Activated T-helper 17 cell treated with anti-CD3 and anti-CD28 coated beads, Interleukin-2, amount 50 U/mL, for 72 hours (primary cell): ENCODE measurements at regions not wholly inside any gene's neighbourhood (a gene's known extent, or its start where the extent isn't known, plus 50 kb on each side); places are given as distances from the start of the nearest gene placed in this dataset.
"Not testable (repeated sequence)": the region's sequence is repeated elsewhere in the genome, so short reads cannot be mapped to it uniquely, and the experiment has no call there.

ENCODE experiments used
- ATAC-seq: fragments of 150-1000 bp; cut with Tn5 transposase; replicated peaks from 2 replicates; pipeline ENCODE4 v1.10.0; 2021; ENCODE audit warnings: mild to moderate bottlenecking, moderate library complexity
- H3K27ac Mint-ChIP-seq: one replicate; pipeline ENCODE4 v1.8.0; 2022; ENCODE audit warnings: mixed read lengths
- H3K27me3 Mint-ChIP-seq: one replicate; pipeline ENCODE4 v1.8.0; 2022; ENCODE audit warnings: mixed read lengths
- H3K36me3 Mint-ChIP-seq: one replicate; pipeline ENCODE4 v1.8.0; 2022; ENCODE audit warnings: low read depth, mild to moderate bottlenecking, mixed read lengths
- H3K4me1 Mint-ChIP-seq: one replicate; pipeline ENCODE4 v1.8.0; 2022; ENCODE audit warnings: mixed read lengths
- H3K4me3 Mint-ChIP-seq: one replicate; pipeline ENCODE4 v1.8.0; 2022; ENCODE audit warnings: mild to moderate bottlenecking, mixed read lengths
- H3K9me3 Mint-ChIP-seq: one replicate; pipeline ENCODE4 v1.8.0; 2022; ENCODE audit warnings: mixed read lengths

GRCh38 chr10:62980687-62981086 lies 152.4 kb upstream of the NRBF2 start:
- peak; percentile 97 for ATAC-seq

DNA sequence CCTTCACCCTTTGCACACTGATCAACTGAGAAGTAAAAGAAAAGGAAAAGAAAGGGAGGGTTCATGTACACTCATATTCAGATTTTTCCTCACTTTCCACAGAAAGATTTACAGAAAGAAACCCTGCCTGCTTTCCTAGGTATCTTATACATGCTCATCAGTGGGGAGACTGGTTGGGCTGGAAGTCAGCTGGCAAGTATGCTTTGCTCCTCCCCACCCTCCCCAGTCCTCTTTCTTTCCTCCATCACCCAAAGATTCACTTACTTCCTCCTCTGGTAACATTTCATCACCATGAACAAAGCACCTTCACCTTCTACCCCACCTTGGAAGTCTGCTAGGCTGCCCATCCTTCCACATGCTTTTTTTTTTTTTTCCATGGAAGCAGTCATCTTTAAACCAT lies 153.2 kb upstream of the NRBF2 start:
- H3K4me3 Mint-ChIP-seq: no peak overlapping the region
- H3K4me1 Mint-ChIP-seq: peaks cover 7% of the 10 kb centered on the region

More at GRCh38 chr10:62980687-62981086, 152.4 kb upstream of the NRBF2 start:
- H3K36me3 Mint-ChIP-seq: no peaks in the 10 kb centered on the region
- H3K9me3 Mint-ChIP-seq: peaks cover 3% of the 10 kb centered on the region
- peak overlapping the region; percentile 47 for H3K27ac Mint-ChIP-seq
- peaks cover 7% of the 10 kb centered on the region for H3K4me1 Mint-ChIP-seq
- H3K27me3 Mint-ChIP-seq: peaks cover 5% of the 10 kb centered on the region
- peak overlapping the region; percentile 3 for H3K4me3 Mint-ChIP-seq

GRCh38 chr10:62978482-62978881 lies 154.6 kb upstream of the NRBF2 start:
- Mint-ChIP-seq H3K36me3 (no peaks in the 10 kb centered on the region), H3K4me3 (no peak overlapping the region), H3K9me3 (peaks cover 12% of the 10 kb centered on the region), H3K27ac (no peak overlapping the region), H3K4me1 (peaks cover 7% of the 10 kb centered on the region), H3K27me3 (peaks cover 12% of the 10 kb centered on the region)
- peak; percentile 59 for ATAC-seq

More for the DNA sequence above, 153.2 kb upstream of the NRBF2 start:
- no peaks in the 10 kb centered on the region for H3K36me3 Mint-ChIP-seq
- peaks cover 10% of the 10 kb centered on the region for H3K27me3 Mint-ChIP-seq
- H3K9me3 Mint-ChIP-seq: peaks cover 10% of the 10 kb centered on the region
- no peak for ATAC-seq
- H3K27ac Mint-ChIP-seq: no peak overlapping the region

- not testable (repeated sequence) for H3K27ac Mint-ChIP-seq, H3K36me3 Mint-ChIP-seq, H3K4me1 Mint-ChIP-seq, H3K4me3 Mint-ChIP-seq
- peak; percentile 50 for ATAC-seq
- Mint-ChIP-seq H3K9me3 (peaks cover 12% of the 10 kb centered on the region), H3K27me3 (peaks cover 16% of the 10 kb centered on the region)
These were observed 158.3 kb upstream of the NRBF2 start for GRCh38 chr10:62974795-62975194.

DNA sequence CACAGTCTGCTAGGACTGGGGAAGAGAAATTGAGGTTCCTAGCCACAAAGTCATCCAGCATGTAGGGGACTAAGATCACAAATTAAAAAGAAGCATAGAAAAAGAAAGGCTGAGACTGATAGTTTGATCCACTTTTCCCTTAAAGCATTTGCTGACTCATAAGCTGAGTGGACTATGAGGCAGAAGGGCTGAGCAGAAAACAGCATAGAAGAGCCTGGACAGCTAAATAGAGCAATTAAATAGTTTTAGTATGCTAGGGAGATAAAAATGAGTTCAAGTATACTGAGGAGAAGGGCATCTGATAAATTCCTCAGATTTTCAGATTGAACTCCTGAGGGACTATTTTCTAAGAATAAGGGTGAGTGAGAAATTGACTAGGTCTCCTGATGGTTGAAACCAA lies 155.9 kb upstream of the EGR2 start:
- no peak overlapping the region for H3K4me3 Mint-ChIP-seq
- no peak for ATAC-seq

DNA sequence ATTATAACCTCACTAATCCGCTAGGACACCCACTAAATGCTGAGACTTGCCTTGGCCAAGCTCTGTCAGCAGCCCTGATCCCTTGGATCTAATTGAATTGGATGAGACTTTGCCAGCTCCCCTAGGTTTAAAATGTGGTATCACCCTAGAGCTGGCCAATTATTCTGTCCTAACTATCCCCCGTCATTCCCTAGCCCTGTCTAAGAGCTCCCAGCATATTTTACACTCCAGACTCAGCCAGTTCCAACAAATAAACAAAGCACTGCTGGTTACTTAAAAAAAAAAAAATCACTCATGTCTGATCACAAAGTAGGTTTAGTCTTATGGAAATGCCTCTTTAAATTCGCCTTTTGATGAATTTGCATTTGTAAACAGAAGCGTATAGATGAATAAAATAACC lies 147.9 kb upstream of the EGR2 start:
- peaks cover 20% of the 10 kb centered on the region for H3K27me3 Mint-ChIP-seq

More for the DNA sequence above, 155.9 kb upstream of the EGR2 start:
- Mint-ChIP-seq H3K27me3 (peaks cover 23% of the 10 kb centered on the region), H3K4me1 (no peaks in the 10 kb centered on the region), H3K36me3 (no peaks in the 10 kb centered on the region), H3K9me3 (peaks cover 9% of the 10 kb centered on the region), H3K27ac (no peak overlapping the region)

DNA sequence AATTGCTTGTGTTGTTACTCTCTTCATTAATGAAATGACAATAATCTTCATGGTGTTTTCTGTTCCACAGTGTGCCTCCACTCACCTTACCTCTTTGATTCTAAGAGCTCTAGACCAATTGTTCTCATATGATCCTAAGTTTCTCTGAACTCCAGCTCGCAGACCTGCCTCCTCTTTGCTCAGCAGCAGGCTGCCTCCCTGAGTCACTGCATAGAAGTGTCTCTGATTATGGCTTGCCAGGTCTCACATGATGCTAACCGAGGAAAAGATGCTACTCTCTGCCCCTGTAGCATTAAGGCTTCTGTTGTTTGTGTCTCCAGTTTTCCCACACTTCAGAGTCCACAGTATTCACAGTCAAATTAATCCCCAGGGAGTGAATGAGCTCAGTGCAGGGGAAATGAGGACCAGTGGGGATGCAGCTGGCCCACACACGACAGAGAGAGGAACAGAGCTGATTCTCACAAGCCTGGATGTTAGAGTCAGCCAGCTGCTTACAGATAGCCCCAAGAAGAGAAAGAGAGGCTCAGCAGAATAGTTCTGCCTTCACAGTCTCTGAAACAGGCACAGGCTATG lies 145.9 kb upstream of the EGR2 start:
- H3K27ac Mint-ChIP-seq: no peak overlapping the region
- peaks cover 15% of the 10 kb centered on the region for H3K27me3 Mint-ChIP-seq
- H3K4me3 Mint-ChIP-seq: no peak overlapping the region
- no peak for ATAC-seq
- no peaks in the 10 kb centered on the region for H3K4me1 Mint-ChIP-seq
- no peaks in the 10 kb centered on the region for H3K9me3 Mint-ChIP-seq
- no peaks in the 10 kb centered on the region for H3K36me3 Mint-ChIP-seq

More for the DNA sequence above, 147.9 kb upstream of the EGR2 start:
- no peaks in the 10 kb centered on the region for H3K4me1 Mint-ChIP-seq
- no peak overlapping the region for H3K27ac Mint-ChIP-seq
- no peaks in the 10 kb centered on the region for H3K9me3 Mint-ChIP-seq
- no peak for ATAC-seq
- no peaks in the 10 kb centered on the region for H3K36me3 Mint-ChIP-seq
- no peak overlapping the region for H3K4me3 Mint-ChIP-seq

DNA sequence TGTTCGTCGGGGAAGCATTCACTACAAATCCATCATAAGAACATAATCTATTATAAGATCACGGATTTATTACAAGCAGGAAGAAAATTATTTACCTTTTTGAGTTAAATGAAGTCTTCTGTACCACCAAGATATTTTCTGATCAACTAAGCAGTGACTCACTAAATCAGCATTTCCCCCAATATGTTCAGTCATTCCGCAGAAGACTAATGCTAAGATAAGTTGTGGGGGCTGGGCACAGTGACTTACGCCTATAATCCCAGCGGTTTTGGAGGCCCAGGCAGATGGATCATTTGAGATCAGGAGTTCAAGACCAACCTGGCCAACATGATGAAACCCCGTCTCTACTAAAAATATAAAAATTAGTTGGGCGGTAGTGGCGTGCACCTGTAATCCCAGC lies 144.2 kb upstream of the EGR2 start:
- H3K27me3 Mint-ChIP-seq: peaks cover 9% of the 10 kb centered on the region
- no peaks in the 10 kb centered on the region for H3K9me3 Mint-ChIP-seq
- no peaks in the 10 kb centered on the region for H3K36me3 Mint-ChIP-seq
- no peak for ATAC-seq
- H3K4me1 Mint-ChIP-seq: no peaks in the 10 kb centered on the region
- H3K4me3 Mint-ChIP-seq: no peak overlapping the region
- no peak overlapping the region for H3K27ac Mint-ChIP-seq

DNA sequence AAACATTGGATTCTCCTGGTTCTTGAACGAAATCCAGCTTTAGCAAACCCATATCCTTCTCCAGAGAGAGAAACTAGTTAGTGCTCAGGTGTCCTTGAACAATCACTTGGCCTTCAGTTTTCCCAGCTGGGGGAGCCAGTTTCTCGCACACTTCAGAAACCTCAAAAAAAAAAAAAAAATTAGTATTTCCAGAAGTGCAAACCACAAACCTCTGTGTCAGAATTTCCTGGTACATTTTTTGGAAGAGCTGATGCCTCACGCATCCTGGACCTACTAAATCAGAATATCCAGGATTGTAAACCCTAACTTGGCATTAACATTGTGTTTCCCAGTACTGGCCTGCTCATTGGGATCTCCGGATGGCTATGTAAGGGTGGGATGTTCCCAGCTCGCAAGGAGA lies 143.4 kb upstream of the EGR2 start:
- no peak overlapping the region for H3K4me3 Mint-ChIP-seq
- peaks cover 9% of the 10 kb centered on the region for H3K27me3 Mint-ChIP-seq
- H3K36me3 Mint-ChIP-seq: no peaks in the 10 kb centered on the region
- no peaks in the 10 kb centered on the region for H3K9me3 Mint-ChIP-seq
- no peak overlapping the region for H3K27ac Mint-ChIP-seq
- no peak for ATAC-seq
- no peaks in the 10 kb centered on the region for H3K4me1 Mint-ChIP-seq

DNA sequence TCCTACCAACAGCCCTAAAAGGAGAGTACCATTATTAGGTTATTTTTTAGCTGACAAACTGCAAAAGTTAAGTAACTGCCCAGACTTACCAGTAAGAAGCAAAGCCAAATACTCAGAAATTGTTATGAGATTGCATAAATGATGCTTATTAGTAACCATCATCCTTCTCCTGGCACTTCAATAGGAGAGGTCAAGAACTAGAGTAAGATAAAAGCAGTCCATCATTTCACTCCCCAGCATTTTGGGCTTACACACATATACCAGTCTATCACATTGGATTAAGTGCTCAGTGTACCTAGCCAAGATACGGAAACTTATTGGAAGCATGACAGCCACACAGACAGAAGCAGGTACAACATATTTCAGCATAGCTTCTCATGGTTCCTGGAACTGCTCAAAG lies 142.8 kb upstream of the EGR2 start:
- H3K4me3 Mint-ChIP-seq: no peak overlapping the region
- no peaks in the 10 kb centered on the region for H3K4me1 Mint-ChIP-seq
- peaks cover 6% of the 10 kb centered on the region for H3K27me3 Mint-ChIP-seq
- H3K36me3 Mint-ChIP-seq: no peaks in the 10 kb centered on the region
- no peak for ATAC-seq
- H3K27ac Mint-ChIP-seq: no peak overlapping the region
- H3K9me3 Mint-ChIP-seq: no peaks in the 10 kb centered on the region

DNA sequence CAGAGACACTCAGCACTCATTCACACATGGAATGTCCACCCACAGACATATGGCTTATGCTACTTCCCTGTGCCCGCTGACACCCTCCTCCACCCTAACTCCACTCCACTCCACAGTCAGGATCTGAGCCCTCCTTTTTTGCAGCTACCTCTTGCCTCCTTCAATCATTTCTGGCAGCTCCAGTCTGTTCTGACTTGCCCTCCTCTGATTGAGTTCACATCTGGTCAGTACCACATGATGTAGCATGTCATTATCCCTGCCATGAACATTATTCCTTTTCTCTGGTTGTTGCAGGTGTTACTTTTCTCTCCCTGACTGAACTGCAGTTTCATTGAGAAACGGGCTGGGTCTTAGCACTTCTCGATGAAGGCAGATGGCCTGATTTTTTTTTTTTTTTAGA lies 130.1 kb upstream of the EGR2 start:
- Mint-ChIP-seq H3K4me1 (no peaks in the 10 kb centered on the region), H3K36me3 (no peaks in the 10 kb centered on the region), H3K9me3 (no peaks in the 10 kb centered on the region), H3K27ac (no peak overlapping the region), H3K27me3 (peaks cover 11% of the 10 kb centered on the region), H3K4me3 (no peak overlapping the region)
- no peak for ATAC-seq

- H3K27me3 Mint-ChIP-seq: peaks cover 10% of the 10 kb centered on the region
These were observed 123.5 kb upstream of the EGR2 start for GRCh38 chr10:62939698-62940097.

DNA sequence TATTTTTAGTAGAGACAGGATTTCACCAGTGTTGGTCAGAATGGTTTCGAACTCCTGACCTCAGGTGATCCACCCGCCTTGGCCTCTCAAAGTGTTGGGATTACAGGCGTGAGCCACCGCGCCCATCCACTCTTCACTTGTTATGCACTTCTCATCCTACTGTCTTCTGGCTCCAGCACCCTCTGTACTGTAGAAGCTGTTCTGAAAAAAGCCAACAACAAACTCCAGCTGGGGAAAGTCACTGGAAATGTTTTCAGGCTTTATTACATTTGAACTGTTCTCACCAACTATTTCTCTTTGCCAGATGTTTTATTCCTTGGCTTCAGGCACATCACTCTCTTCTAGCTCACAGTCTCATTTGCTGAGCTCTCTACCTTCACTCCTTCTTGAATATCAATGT lies 122.5 kb upstream of the EGR2 start:
- no peak for ATAC-seq
- Mint-ChIP-seq H3K36me3 (no peaks in the 10 kb centered on the region), H3K4me1 (no peaks in the 10 kb centered on the region), H3K27me3 (peaks cover 10% of the 10 kb centered on the region), H3K27ac (no peak overlapping the region), H3K4me3 (no peak overlapping the region), H3K9me3 (no peaks in the 10 kb centered on the region)

More at GRCh38 chr10:62939698-62940097, 123.5 kb upstream of the EGR2 start:
- ATAC-seq: no peak
- Mint-ChIP-seq H3K9me3 (no peaks in the 10 kb centered on the region), H3K27ac (no peak overlapping the region), H3K4me3 (no peak overlapping the region), H3K36me3 (no peaks in the 10 kb centered on the region), H3K4me1 (no peaks in the 10 kb centered on the region)

- Mint-ChIP-seq H3K27ac (no peak overlapping the region), H3K4me1 (no peaks in the 10 kb centered on the region), H3K4me3 (no peak overlapping the region), H3K36me3 (no peaks in the 10 kb centered on the region), H3K27me3 (peaks cover 17% of the 10 kb centered on the region), H3K9me3 (no peaks in the 10 kb centered on the region)
- no peak for ATAC-seq
These were observed 121.5 kb upstream of the EGR2 start for GRCh38 chr10:62937674-62938073.

DNA sequence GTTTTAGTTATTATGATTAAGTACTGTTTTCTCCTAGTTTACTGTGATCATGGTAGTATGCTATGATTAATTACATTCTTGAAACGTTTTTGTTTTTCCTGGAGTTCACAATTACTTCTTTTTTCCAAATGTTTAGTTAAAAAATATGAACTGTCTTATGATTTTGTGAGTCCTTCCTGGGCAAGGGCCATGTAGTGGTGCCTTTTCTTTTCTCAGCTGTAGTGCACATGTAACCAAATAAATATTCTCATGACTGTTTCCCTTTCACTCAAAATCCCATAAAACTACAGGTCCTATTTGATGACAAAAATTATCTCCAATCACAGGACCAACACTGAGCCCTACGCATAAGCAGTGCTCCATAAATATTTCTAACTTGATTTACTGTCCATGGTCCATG lies 118.9 kb upstream of the EGR2 start:
- Mint-ChIP-seq H3K27ac (no peak overlapping the region), H3K27me3 (peaks cover 12% of the 10 kb centered on the region), H3K9me3 (no peaks in the 10 kb centered on the region), H3K36me3 (no peaks in the 10 kb centered on the region), H3K4me1 (no peaks in the 10 kb centered on the region), H3K4me3 (no peak overlapping the region)
- ATAC-seq: no peak

GRCh38 chr10:62934258-62934657 lies 118.1 kb upstream of the EGR2 start:
- Mint-ChIP-seq H3K27ac (no peak overlapping the region), H3K4me1 (no peaks in the 10 kb centered on the region), H3K4me3 (no peak overlapping the region), H3K9me3 (no peaks in the 10 kb centered on the region), H3K27me3 (peaks cover 12% of the 10 kb centered on the region), H3K36me3 (no peaks in the 10 kb centered on the region)
- ATAC-seq: no peak
